Karpas-422 (cell line): ENCODE measurements at regions not wholly inside any gene's neighbourhood (a gene's known extent, or its start where the extent isn't known, plus 50 kb on each side); places are given as distances from the start of the nearest gene placed in this dataset.

ENCODE experiments used
- DNase-seq: peaks from one replicate; pipeline ENCODE4 v3.0.0-alpha.2; 2015
- H2AFZ ChIP-seq: fragments of 200-600 bp; sonication (generic); 2 replicates; pipeline ENCODE4 v1.6.1; 2014; ENCODE audit warnings: antibody characterized with exemption, low read length, mixed read lengths
- H3K27ac ChIP-seq: fragments of 200-600 bp; sonication (generic); 2 replicates; pipeline ENCODE4 v1.5.1; 2014; ENCODE audit warnings: mild to moderate bottlenecking, low read length, moderate library complexity
- H3K27me3 ChIP-seq: fragments of 200-600 bp; sonication (generic); 2 replicates; pipeline ENCODE4 v1.6.1; 2014; ENCODE audit warnings: low read length, mixed read lengths
- H3K36me3 ChIP-seq: fragments of 200-600 bp; sonication (generic); 2 replicates; pipeline ENCODE4 v1.6.1; 2014; ENCODE audit warnings: low read length, mixed read lengths; ENCODE audit not compliant: insufficient read depth
- H3K4me1 ChIP-seq: fragments of 200-600 bp; sonication (generic); 2 replicates; pipeline ENCODE4 v1.6.1; 2014; ENCODE audit warnings: mild to moderate bottlenecking, low read length, mixed read lengths
- H3K4me2 ChIP-seq: fragments of 200-600 bp; sonication (generic); 2 replicates; pipeline ENCODE4 v1.6.1; 2014; ENCODE audit warnings: low read length, low read depth, mild to moderate bottlenecking; ENCODE audit not compliant: poor library complexity, severe bottlenecking
- H3K4me3 ChIP-seq: fragments of 200-600 bp; sonication (generic); 2 replicates; pipeline ENCODE4 v1.5.1; 2014; ENCODE audit warnings: mild to moderate bottlenecking, antibody characterized with exemption, low read length, mixed read lengths
- H3K79me2 ChIP-seq: fragments of 200-600 bp; sonication (generic); 2 replicates; pipeline ENCODE4 v1.6.1; 2014; ENCODE audit warnings: mild to moderate bottlenecking, low read length, mixed read lengths
- H3K9ac ChIP-seq: fragments of 200-600 bp; sonication (generic); 2 replicates; pipeline ENCODE4 v1.6.0; 2014; ENCODE audit warnings: low read length
- H3K9me2 ChIP-seq: fragments of 200-600 bp; sonication (generic), shearing (Covaris generic); replicated peaks from 2 replicates; pipeline ENCODE4 v1.6.0; 2014; ENCODE audit warnings: mild to moderate bottlenecking, low read length, moderate library complexity; ENCODE audit not compliant: insufficient read depth
- H3K9me3 ChIP-seq: fragments of 300-700, 200-600 bp; sonication (generic); 2 replicates; pipeline ENCODE4 v1.6.1; 2014; ENCODE audit warnings: low read length, mixed read lengths
- H4K20me1 ChIP-seq: fragments of 200-600 bp; sonication (generic); 2 replicates; pipeline ENCODE4 v1.6.1; 2014; ENCODE audit warnings: mild to moderate bottlenecking, antibody characterized with exemption, low read length, low read depth; ENCODE audit not compliant: insufficient read depth

- Histone ChIP-seq H3K9me2 (no peaks in the 10 kb centered on the region), H3K4me3 (no peak overlapping the region), H2AFZ (no peak overlapping the region), H3K27me3 (no peaks in the 10 kb centered on the region), H3K9ac (no peak overlapping the region), H3K4me1 (no peaks in the 10 kb centered on the region), H4K20me1 (no peaks in the 10 kb centered on the region), H3K36me3 (no peaks in the 10 kb centered on the region), H3K4me2 (no peak overlapping the region), H3K9me3 (peaks cover 29% of the 10 kb centered on the region), H3K27ac (no peak overlapping the region), H3K79me2 (no peaks in the 10 kb centered on the region)
- DNase-seq = no peak
Observed at GRCh38 chr1:72848997-72849396, 566.7 kb upstream of the NEGR1 start.

- H3K4me1 ChIP-seq = no peaks in the 10 kb centered on the region
- no peaks in the 10 kb centered on the region for H3K79me2 ChIP-seq
- no peak overlapping the region for H3K9ac ChIP-seq
Observed at GRCh38 chr1:72847651-72848050, 565.3 kb upstream of the NEGR1 start.

GRCh38 chr1:72846476-72847278 is 564.3 kb upstream of the NEGR1 start:
- H3K4me3 ChIP-seq = no peak overlapping the region
- no peak for DNase-seq
- H3K4me1 ChIP-seq = no peaks in the 10 kb centered on the region
- H3K9me3 ChIP-seq = peaks cover 28% of the 10 kb centered on the region
- H3K36me3 ChIP-seq = no peaks in the 10 kb centered on the region
- H3K27me3 ChIP-seq = no peaks in the 10 kb centered on the region
- no peak overlapping the region for H3K27ac ChIP-seq
- H3K79me2 ChIP-seq = no peaks in the 10 kb centered on the region
- H3K4me2 ChIP-seq = no peak overlapping the region
- H4K20me1 ChIP-seq = no peaks in the 10 kb centered on the region
- H3K9ac ChIP-seq = no peak overlapping the region
- no peak overlapping the region for H2AFZ ChIP-seq
- H3K9me2 ChIP-seq = no peaks in the 10 kb centered on the region

More at GRCh38 chr1:72847651-72848050, 565.3 kb upstream of the NEGR1 start:
- no peak overlapping the region for H3K4me3 ChIP-seq
- H2AFZ ChIP-seq = no peak overlapping the region
- no peaks in the 10 kb centered on the region for H3K27me3 ChIP-seq
- no peaks in the 10 kb centered on the region for H3K36me3 ChIP-seq
- DNase-seq = no peak
- no peak overlapping the region for H3K27ac ChIP-seq
- no peaks in the 10 kb centered on the region for H3K9me2 ChIP-seq
- H3K9me3 ChIP-seq = peaks cover 32% of the 10 kb centered on the region
- no peak overlapping the region for H3K4me2 ChIP-seq
- H4K20me1 ChIP-seq = no peaks in the 10 kb centered on the region

- H3K9ac ChIP-seq = no peak overlapping the region
- H3K4me1 ChIP-seq = no peaks in the 10 kb centered on the region
- H3K27ac ChIP-seq = no peak overlapping the region
Observed at GRCh38 chr1:72845981-72846380, 563.6 kb upstream of the NEGR1 start.

GRCh38 chr1:72845381-72845780 is 563.0 kb upstream of the NEGR1 start:
- Histone ChIP-seq H3K36me3 (no peaks in the 10 kb centered on the region), H3K4me2 (no peak overlapping the region), H3K9me3 (peaks cover 26% of the 10 kb centered on the region), H2AFZ (no peak overlapping the region), H3K79me2 (no peaks in the 10 kb centered on the region), H3K9ac (no peak overlapping the region), H3K27ac (no peak overlapping the region), H3K4me3 (no peak overlapping the region), H3K4me1 (no peaks in the 10 kb centered on the region), H3K27me3 (no peaks in the 10 kb centered on the region), H3K9me2 (no peaks in the 10 kb centered on the region), H4K20me1 (no peaks in the 10 kb centered on the region)
- no peak for DNase-seq

More at GRCh38 chr1:72845981-72846380, 563.6 kb upstream of the NEGR1 start:
- Histone ChIP-seq H3K9me3 (peaks cover 29% of the 10 kb centered on the region), H3K79me2 (no peaks in the 10 kb centered on the region), H2AFZ (no peak overlapping the region), H4K20me1 (no peaks in the 10 kb centered on the region), H3K36me3 (no peaks in the 10 kb centered on the region), H3K9me2 (no peaks in the 10 kb centered on the region), H3K4me3 (no peak overlapping the region), H3K4me2 (no peak overlapping the region), H3K27me3 (no peaks in the 10 kb centered on the region)
- DNase-seq = no peak

- Histone ChIP-seq H3K9ac (no peak overlapping the region), H3K9me3 (peaks cover 16% of the 10 kb centered on the region; the same call in 1 of the 2 replicates), H3K79me2 (no peaks in the 10 kb centered on the region), H2AFZ (no peak overlapping the region), H3K27me3 (no peaks in the 10 kb centered on the region), H3K4me1 (no peaks in the 10 kb centered on the region), H3K4me2 (no peak overlapping the region), H3K36me3 (no peaks in the 10 kb centered on the region), H3K27ac (no peak overlapping the region), H4K20me1 (no peaks in the 10 kb centered on the region), H3K9me2 (no peaks in the 10 kb centered on the region), H3K4me3 (no peak overlapping the region)
- DNase-seq = no peak
Observed at GRCh38 chr1:72837781-72838180, 555.4 kb upstream of the NEGR1 start.

- no peaks in the 10 kb centered on the region for H3K36me3 ChIP-seq
- H3K4me2 ChIP-seq = no peak overlapping the region
- no peaks in the 10 kb centered on the region for H3K4me1 ChIP-seq
- H3K27ac ChIP-seq = no peak overlapping the region
- H2AFZ ChIP-seq = no peak overlapping the region
- no peak overlapping the region for H3K4me3 ChIP-seq
- no peaks in the 10 kb centered on the region for H4K20me1 ChIP-seq
- no peaks in the 10 kb centered on the region for H3K9me2 ChIP-seq
- H3K9me3 ChIP-seq = peaks cover 17% of the 10 kb centered on the region
- no peak overlapping the region for H3K9ac ChIP-seq
- H3K27me3 ChIP-seq = no peaks in the 10 kb centered on the region
- DNase-seq = no peak
- H3K79me2 ChIP-seq = no peaks in the 10 kb centered on the region
Observed at GRCh38 chr1:72830606-72831390, 548.5 kb upstream of the NEGR1 start.

GRCh38 chr1:72827278-72827677 is 544.9 kb upstream of the NEGR1 start:
- no peak overlapping the region for H3K4me3 ChIP-seq
- H3K9me2 ChIP-seq = no peaks in the 10 kb centered on the region
- no peaks in the 10 kb centered on the region for H3K79me2 ChIP-seq
- peaks cover 36% of the 10 kb centered on the region for H3K9me3 ChIP-seq
- H3K9ac ChIP-seq = no peak overlapping the region
- no peaks in the 10 kb centered on the region for H4K20me1 ChIP-seq
- H2AFZ ChIP-seq = no peak overlapping the region
- H3K36me3 ChIP-seq = no peaks in the 10 kb centered on the region
- H3K4me1 ChIP-seq = no peaks in the 10 kb centered on the region
- H3K27me3 ChIP-seq = no peaks in the 10 kb centered on the region
- H3K4me2 ChIP-seq = no peak overlapping the region
- no peak for DNase-seq
- H3K27ac ChIP-seq = no peak overlapping the region
